A549 (cell line): ENCODE measurements at regions not wholly inside any gene's neighbourhood (a gene's known extent, or its start where the extent isn't known, plus 50 kb on each side); places are given as distances from the start of the nearest gene placed in this dataset.

Source experiments
- CEBPB ChIP-seq, 2 experiments: fragments of >200 bp in 1 of 2; sonication (Bioruptor Twin) in 1 of 2; formaldehyde crosslinking in 1 of 2; IDR thresholded peaks; 2 replicates each; pipeline ENCODE4 v1.6.1; 2012 to 2016
- EP300 ChIP-seq, 2 experiments: fragments of >200 bp; sonication (Bioruptor Twin); formaldehyde crosslinking; IDR thresholded peaks; 2 replicates in 1 of 2; 3 replicates in 1 of 2; pipeline ENCODE4 v1.6.1; 2016 to 2017
- JUN ChIP-seq, 2 experiments: fragments of >200 bp; sonication (Bioruptor Twin); formaldehyde crosslinking; IDR thresholded peaks; 2 replicates in 1 of 2; 3 replicates in 1 of 2; pipeline ENCODE4 v1.6.1; 2016 to 2017
- JUNB ChIP-seq: fragments of >200 bp; sonication (Bioruptor Twin); formaldehyde crosslinking; IDR thresholded peaks from 2 replicates; pipeline ENCODE4 v1.6.1; 2016
- PHF8 ChIP-seq: fragments of 200-600 bp; sonication (generic); IDR thresholded peaks from 2 replicates; pipeline ENCODE4 v1.6.1; 2016; ENCODE audit warnings: low read depth, mild to moderate bottlenecking, antibody characterized with exemption, moderate library complexity, borderline replicate concordance
- RAD21 ChIP-seq, 2 experiments: fragments of >200 bp in 1 of 2; sonication (Bioruptor Twin) in 1 of 2; formaldehyde crosslinking in 1 of 2; IDR thresholded peaks in 1 of 2; conservative IDR thresholded peaks in 1 of 2; 2 replicates in 1 of 2; 3 replicates in 1 of 2; pipeline ENCODE4 v1.6.1; 2012 to 2018; ENCODE audit warnings: inconsistent platforms in 1 of 2
- TF ChIP-seq, protein P1 (sequence below): fragments of >200 bp; sonication (Bioruptor Twin); formaldehyde crosslinking; IDR thresholded peaks from 3 replicates; pipeline ENCODE4 v1.5.1; 2016
- TF ChIP-seq, protein P2 (sequence below): IDR thresholded peaks from 2 replicates; pipeline ENCODE4 v1.6.1; 2012

DNA sequence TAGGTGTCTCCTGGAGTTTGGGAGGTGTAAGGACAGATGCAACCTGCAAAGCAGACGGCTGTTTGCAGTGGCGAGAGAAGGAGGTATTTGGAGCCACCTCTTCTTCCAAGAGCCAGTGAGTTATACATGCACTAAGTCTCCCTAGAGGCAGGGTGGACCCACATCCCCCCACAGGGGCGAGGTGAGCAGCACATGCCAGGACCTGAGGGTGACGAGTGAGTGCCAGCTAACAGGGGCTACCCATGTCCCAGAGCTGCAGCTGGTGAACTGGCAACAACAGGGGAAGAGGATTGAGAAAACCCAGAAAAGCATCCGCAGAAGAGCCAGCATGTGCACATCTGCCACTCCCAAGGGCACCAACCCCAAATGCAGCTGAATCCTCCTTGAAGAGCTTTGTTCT is 95.1 kb downstream of the CD83 start:
- TF ChIP-seq, protein P1, sequence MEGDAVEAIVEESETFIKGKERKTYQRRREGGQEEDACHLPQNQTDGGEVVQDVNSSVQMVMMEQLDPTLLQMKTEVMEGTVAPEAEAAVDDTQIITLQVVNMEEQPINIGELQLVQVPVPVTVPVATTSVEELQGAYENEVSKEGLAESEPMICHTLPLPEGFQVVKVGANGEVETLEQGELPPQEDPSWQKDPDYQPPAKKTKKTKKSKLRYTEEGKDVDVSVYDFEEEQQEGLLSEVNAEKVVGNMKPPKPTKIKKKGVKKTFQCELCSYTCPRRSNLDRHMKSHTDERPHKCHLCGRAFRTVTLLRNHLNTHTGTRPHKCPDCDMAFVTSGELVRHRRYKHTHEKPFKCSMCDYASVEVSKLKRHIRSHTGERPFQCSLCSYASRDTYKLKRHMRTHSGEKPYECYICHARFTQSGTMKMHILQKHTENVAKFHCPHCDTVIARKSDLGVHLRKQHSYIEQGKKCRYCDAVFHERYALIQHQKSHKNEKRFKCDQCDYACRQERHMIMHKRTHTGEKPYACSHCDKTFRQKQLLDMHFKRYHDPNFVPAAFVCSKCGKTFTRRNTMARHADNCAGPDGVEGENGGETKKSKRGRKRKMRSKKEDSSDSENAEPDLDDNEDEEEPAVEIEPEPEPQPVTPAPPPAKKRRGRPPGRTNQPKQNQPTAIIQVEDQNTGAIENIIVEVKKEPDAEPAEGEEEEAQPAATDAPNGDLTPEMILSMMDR: no peak
- TF ChIP-seq EP300 (IDR thresholded peaks at IDR 0.05) (no peak), CEBPB (IDR thresholded peaks at IDR 0.05) (no peak), PHF8 (no peak), RAD21 (conservative IDR thresholded peaks at IDR 0.05 in 1 of 2, IDR thresholded peaks at IDR 0.05 in 1 of 2) (no peak), JUNB (no peak), JUN (IDR thresholded peaks at IDR 0.05) (no peak)
- TF ChIP-seq, protein P2, sequence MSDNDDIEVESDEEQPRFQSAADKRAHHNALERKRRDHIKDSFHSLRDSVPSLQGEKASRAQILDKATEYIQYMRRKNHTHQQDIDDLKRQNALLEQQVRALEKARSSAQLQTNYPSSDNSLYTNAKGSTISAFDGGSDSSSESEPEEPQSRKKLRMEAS: no peak
